Hepatocyte (in vitro differentiated cells): ENCODE measurements at regions not wholly inside any gene's neighbourhood (a gene's known extent, or its start where the extent isn't known, plus 50 kb on each side); places are given as distances from the start of the nearest gene placed in this dataset.

Source experiments
- DNase-seq: peaks from one replicate; pipeline ENCODE4 v3.0.0-alpha.2; 2016; ENCODE audit warnings: low spot score
- H2AFZ ChIP-seq: fragments of 200-600 bp; sonication (generic); 2 replicates; pipeline ENCODE4 v1.6.0; 2016; ENCODE audit warnings: antibody characterized with exemption, mild to moderate bottlenecking
- H3K27ac ChIP-seq: fragments of 200-600 bp; sonication (generic); 2 replicates; pipeline ENCODE4 v1.5.1; 2016; ENCODE audit warnings: mild to moderate bottlenecking
- H3K27me3 ChIP-seq: fragments of 200-600 bp; sonication (generic); 2 replicates; pipeline ENCODE4 v1.6.1; 2016
- H3K36me3 ChIP-seq: fragments of 200-600 bp; sonication (generic); replicated peaks from 2 replicates; pipeline ENCODE4 v1.5.1; 2016; ENCODE audit warnings: low read depth; ENCODE audit not compliant: insufficient read depth
- H3K4me1 ChIP-seq: fragments of 200-600 bp; sonication (generic); 2 replicates; pipeline ENCODE4 v1.5.1; 2016; ENCODE audit warnings: mild to moderate bottlenecking, moderate library complexity; ENCODE audit not compliant: insufficient read depth
- H3K4me2 ChIP-seq: fragments of 200-600 bp; sonication (generic); 2 replicates; pipeline ENCODE4 v1.6.0; 2016
- H3K4me3 ChIP-seq: fragments of 200-600 bp; sonication (generic); 2 replicates; pipeline ENCODE4 v1.5.1; 2016; ENCODE audit warnings: mild to moderate bottlenecking
- H3K79me2 ChIP-seq: fragments of 200-600 bp; sonication (generic); 2 replicates; pipeline ENCODE4 v1.6.0; 2017; ENCODE audit warnings: mild to moderate bottlenecking
- H3K9me2 ChIP-seq: fragments of 200-600 bp; sonication (generic); replicated peaks from 2 replicates; pipeline ENCODE4 v1.6.0; 2017; ENCODE audit warnings: mild to moderate bottlenecking; ENCODE audit not compliant: insufficient read depth
- H3K9me3 ChIP-seq: fragments of 200-600 bp; sonication (generic); 2 replicates; pipeline ENCODE4 v1.5.1; 2016; ENCODE audit warnings: low read depth, mild to moderate bottlenecking
- H4K20me1 ChIP-seq: fragments of 200-600 bp; sonication (generic); 2 replicates; pipeline ENCODE4 v1.6.0; 2016; ENCODE audit warnings: mild to moderate bottlenecking; ENCODE audit not compliant: insufficient read depth, poor library complexity, severe bottlenecking
- CTCF ChIP-seq: fragments of 200-600 bp; sonication (generic); IDR thresholded peaks from 2 replicates; pipeline ENCODE4 v1.5.1; 2016; ENCODE audit warnings: antibody characterized with exemption, mild to moderate bottlenecking; ENCODE audit not compliant: poor library complexity
- EZH2 ChIP-seq: fragments of 200-600 bp; sonication (generic); IDR thresholded peaks from 2 replicates; pipeline ENCODE4 v1.6.1; 2016; ENCODE audit warnings: antibody characterized with exemption, mild to moderate bottlenecking, borderline replicate concordance
- EZH2phosphoT487 ChIP-seq: fragments of 200-600 bp; sonication (generic); IDR thresholded peaks from one replicate; pipeline ENCODE4 v1.6.1; 2018; ENCODE audit warnings: antibody characterized with exemption, mild to moderate bottlenecking, low read depth, moderate library complexity; ENCODE audit not compliant: unreplicated experiment, severe bottlenecking
- WGBS: methylation state at CpG from one replicate; pipeline ENCODE4 v1.1.6; 2016; ENCODE audit warnings: low lambda C conversion rate; ENCODE audit errors: missing lambda C conversion rate; 5-methylcytosine and 5-hydroxymethylcytosine counted together

- Histone ChIP-seq H3K4me2 (no peak overlapping the region), H3K79me2 (no peaks in the 10 kb centered on the region), H3K27ac (no peak overlapping the region), H2AFZ (no peak overlapping the region), H3K4me3 (no peak overlapping the region), H3K36me3 (no peaks in the 10 kb centered on the region), H3K9me3 (no peaks in the 10 kb centered on the region), H3K9me2 (no peaks in the 10 kb centered on the region), H3K4me1 (no peaks in the 10 kb centered on the region), H3K27me3 (no peaks in the 10 kb centered on the region), H4K20me1 (no peaks in the 10 kb centered on the region)
- 74% methylated on average over 6 of the region's 6 CpGs for WGBS
- no peak for DNase-seq
- TF ChIP-seq EZH2, result no peak
- no peak for TF ChIP-seq CTCF
- TF ChIP-seq EZH2phosphoT487, result no peak
Observed at GRCh38 chr21:38721958-38722357, 83.8 kb upstream of the ETS2 start.

- no peaks in the 10 kb centered on the region for H3K27me3 ChIP-seq
- TF ChIP-seq EZH2phosphoT487 (no peak), CTCF (no peak), EZH2 (no peak)
- no peak overlapping the region for H3K27ac ChIP-seq
- H3K4me3 ChIP-seq, result no peak overlapping the region
- H3K9me2 ChIP-seq, result no peaks in the 10 kb centered on the region
- H3K4me2 ChIP-seq, result no peak overlapping the region
- 95% methylated on average over 5 of the region's 5 CpGs for WGBS
- H3K36me3 ChIP-seq, result no peaks in the 10 kb centered on the region
- no peak for DNase-seq
- H2AFZ ChIP-seq, result no peak overlapping the region
- no peaks in the 10 kb centered on the region for H4K20me1 ChIP-seq
- H3K79me2 ChIP-seq, result no peaks in the 10 kb centered on the region
- no peaks in the 10 kb centered on the region for H3K9me3 ChIP-seq
- H3K4me1 ChIP-seq, result no peaks in the 10 kb centered on the region
Observed at GRCh38 chr21:38725196-38726157, 80.3 kb upstream of the ETS2 start.

GRCh38 chr21:38726482-38726881 is 79.2 kb upstream of the ETS2 start:
- WGBS, result 95% methylated on average over 1 of the region's 1 CpG
- TF ChIP-seq CTCF, result no peak
- TF ChIP-seq EZH2phosphoT487, result no peak
- no peak for TF ChIP-seq EZH2
- Histone ChIP-seq H3K27ac (no peak overlapping the region), H3K4me3 (no peak overlapping the region), H4K20me1 (no peaks in the 10 kb centered on the region), H3K27me3 (no peaks in the 10 kb centered on the region), H3K4me2 (no peak overlapping the region), H3K9me2 (no peaks in the 10 kb centered on the region), H3K79me2 (no peaks in the 10 kb centered on the region), H3K36me3 (no peaks in the 10 kb centered on the region), H2AFZ (no peak overlapping the region), H3K4me1 (no peaks in the 10 kb centered on the region), H3K9me3 (no peaks in the 10 kb centered on the region)
- no peak for DNase-seq
